IMR-90 (cell line): ENCODE measurements at regions not wholly inside any gene's neighbourhood (a gene's known extent, or its start where the extent isn't known, plus 50 kb on each side); places are given as distances from the start of the nearest gene placed in this dataset.

Experiments used
- ATAC-seq: fragments of 200-7000 bp; cut with Tn5 transposase; 2 replicates; pipeline ENCODE4 v1.9.1; 2020; ENCODE audit warnings: low read depth, mild to moderate bottlenecking, moderate library complexity
- BruUV-seq: library from RNA; stranded (reverse); fragments of 400-500 nt; replicated peaks from 2 replicates; lab custom pipeline; 2021; lab: Mats Ljungman, UMichigan
- CTCF ChIA-PET: fragments of 300-600 bp; formaldehyde crosslinking; extraction: SDS; loops from one replicate; lab custom pipeline; 2021; ENCODE audit warnings: antibody characterized with exemption; lab: Yijun Ruan, JAX
- POLR2A ChIA-PET: fragments of 300-600 bp; sonication (Branson Sonifier 250); formaldehyde crosslinking; loops from one replicate; lab custom pipeline; 2022; ENCODE audit warnings: antibody characterized with exemption; ENCODE audit not compliant: unreplicated experiment; lab: Charles Lee
- DNase-seq: peaks from one replicate; pipeline ENCODE4 v3.0.0; 2013
- H2AFZ ChIP-seq: replicated peaks from 2 replicates; pipeline ENCODE3; 2013; ENCODE audit warnings: low read length, mild to moderate bottlenecking; ENCODE audit not compliant: poor library complexity
- H2AK5ac ChIP-seq: 2 replicates; pipeline ENCODE4 v1.6.1; 2013; ENCODE audit warnings: low read depth, low read length, inconsistent platforms
- H2AK9ac ChIP-seq: replicated peaks from 2 replicates; pipeline ENCODE3; 2013; ENCODE audit warnings: mild to moderate bottlenecking, low read depth, low read length, moderate library complexity; ENCODE audit not compliant: poor library complexity
- H2BK120ac ChIP-seq: 2 replicates; pipeline ENCODE4 v1.6.1; 2013; ENCODE audit warnings: low read depth, low read length, inconsistent platforms
- H2BK15ac ChIP-seq: 3 replicates; pipeline ENCODE4 v1.6.1; 2013; ENCODE audit warnings: low read depth, low read length, inconsistent platforms
- H2BK20ac ChIP-seq: 2 replicates; pipeline ENCODE4 v1.6.1; 2013; ENCODE audit warnings: low read depth, mild to moderate bottlenecking, inconsistent platforms, low read length, moderate library complexity
- H2BK5ac ChIP-seq: 2 replicates; pipeline ENCODE4 v1.6.1; 2013; ENCODE audit warnings: mild to moderate bottlenecking, low read depth, low read length, inconsistent platforms; ENCODE audit not compliant: poor library complexity, severe bottlenecking
- H3K14ac ChIP-seq: replicated peaks from 2 replicates; pipeline ENCODE4 v1.6.1; 2013; ENCODE audit warnings: low read depth, low read length, inconsistent platforms
- H3K18ac ChIP-seq: 2 replicates; pipeline ENCODE4 v1.6.1; 2013; ENCODE audit warnings: low read depth, low read length, control low read depth
- H3K23ac ChIP-seq: 2 replicates; pipeline ENCODE4 v1.6.1; 2013; ENCODE audit warnings: low read depth, low read length, inconsistent platforms
- H3K27ac ChIP-seq: 2 replicates; pipeline ENCODE4 v1.5.1; 2013; ENCODE audit warnings: mild to moderate bottlenecking, control low read depth, low read length; ENCODE audit not compliant: insufficient read depth
- H3K27me3 ChIP-seq: 2 replicates; pipeline ENCODE4 v1.6.1; 2013; ENCODE audit warnings: low read length; ENCODE audit not compliant: control insufficient read depth, insufficient read depth
- H3K36me3 ChIP-seq: 2 replicates; pipeline ENCODE4 v1.6.1; 2013; ENCODE audit warnings: low read length, mixed read lengths; ENCODE audit not compliant: control insufficient read depth, insufficient read depth
- H3K4ac ChIP-seq: 2 replicates; pipeline ENCODE4 v1.6.1; 2013; ENCODE audit warnings: low read depth, low read length, inconsistent platforms
- H3K4me1 ChIP-seq: 2 replicates; pipeline ENCODE4 v1.6.1; 2013; ENCODE audit warnings: low read length, mixed read lengths; ENCODE audit not compliant: control insufficient read depth, insufficient read depth
- H3K4me2 ChIP-seq: 2 replicates; pipeline ENCODE4 v1.6.1; 2013; ENCODE audit warnings: low read depth, mild to moderate bottlenecking, control low read depth, low read length, moderate library complexity
- H3K4me3 ChIP-seq: 2 replicates; pipeline ENCODE4 v1.5.1; 2013; ENCODE audit warnings: low read depth, mild to moderate bottlenecking, control low read depth, low read length, moderate library complexity; ENCODE audit not compliant: insufficient read depth
- H3K56ac ChIP-seq: 2 replicates; pipeline ENCODE4 v1.6.1; 2013; ENCODE audit warnings: low read length, inconsistent platforms; ENCODE audit not compliant: insufficient read depth; ENCODE audit errors: extremely low read depth
- H3K79me1 ChIP-seq, 2 experiments: 2 replicates each; pipeline ENCODE4 v1.6.1; 2013; ENCODE audit warnings: low read length in 2 of 2, inconsistent platforms in 1 of 2, low read depth in 1 of 2
- H3K9ac ChIP-seq: 2 replicates; pipeline ENCODE4 v1.6.1; 2013; ENCODE audit warnings: low read depth, low read length, control low read depth
- H3K9me1 ChIP-seq: 2 replicates; pipeline ENCODE4 v1.6.1; 2013; ENCODE audit warnings: low read length, inconsistent platforms; ENCODE audit not compliant: insufficient read depth
- H3K9me3 ChIP-seq: 2 replicates; pipeline ENCODE4 v1.6.1; 2013; ENCODE audit warnings: low read length; ENCODE audit not compliant: control insufficient read depth, insufficient read depth
- H4K20me1 ChIP-seq: 2 replicates; pipeline ENCODE4 v1.6.1; 2013; ENCODE audit warnings: low read length, inconsistent platforms; ENCODE audit not compliant: insufficient read depth
- H4K5ac ChIP-seq: 2 replicates; pipeline ENCODE4 v1.6.1; 2013; ENCODE audit warnings: mild to moderate bottlenecking, low read depth, low read length, control low read depth
- H4K8ac ChIP-seq, 2 experiments: 2 replicates each; pipeline ENCODE4 v1.6.1; 2013; ENCODE audit warnings: low read depth in 2 of 2, low read length in 2 of 2, control low read depth in 1 of 2, inconsistent platforms in 1 of 2
- H4K91ac ChIP-seq: 2 replicates; pipeline ENCODE4 v1.6.1; 2013; ENCODE audit warnings: low read depth, low read length, inconsistent platforms; ENCODE audit not compliant: insufficient read depth
- BHLHE40 ChIP-seq: fragments of 150-350 bp; IDR thresholded peaks from 2 replicates; pipeline ENCODE4 v1.6.1; 2016; ENCODE audit warnings: mild to moderate bottlenecking, low read depth, low read length
- CEBPB ChIP-seq: IDR thresholded peaks from 2 replicates; pipeline ENCODE4 v1.6.1; 2012; ENCODE audit warnings: low read depth, low read length, improper control_type of control experiment
- CHD1 ChIP-seq: IDR thresholded peaks from 2 replicates; pipeline ENCODE4 v1.6.1; 2012; ENCODE audit warnings: low read depth, low read length, improper control_type of control experiment
- CTCF ChIP-seq: conservative IDR thresholded peaks from 2 replicates; pipeline ENCODE4 v1.5.1; 2012; ENCODE audit warnings: mild to moderate bottlenecking, low read depth, low read length, improper control_type of control experiment
- FOS ChIP-seq: fragments of 150-350 bp; IDR thresholded peaks from 2 replicates; pipeline ENCODE4 v1.6.1; 2016; ENCODE audit warnings: low read depth, low read length
- MAFK ChIP-seq: IDR thresholded peaks from 2 replicates; pipeline ENCODE4 v1.6.1; 2012; ENCODE audit warnings: low read depth, low read length, improper control_type of control experiment
- MAZ ChIP-seq: IDR thresholded peaks from 2 replicates; pipeline ENCODE4 v1.6.1; 2012; ENCODE audit warnings: low read depth, mild to moderate bottlenecking, low read length, improper control_type of control experiment, moderate library complexity, borderline replicate concordance
- MXI1 ChIP-seq: IDR thresholded peaks from 2 replicates; pipeline ENCODE4 v1.6.1; 2012; ENCODE audit warnings: low read depth, mild to moderate bottlenecking, low read length, moderate library complexity, borderline replicate concordance
- NFE2L2 ChIP-seq: fragments of 150-350 bp; IDR thresholded peaks from 2 replicates; pipeline ENCODE4 v1.6.1; 2016; ENCODE audit warnings: low read depth, mild to moderate bottlenecking, low read length
- POLR2A ChIP-seq: IDR thresholded peaks from 2 replicates; pipeline ENCODE4 v1.6.1; 2012; ENCODE audit warnings: mild to moderate bottlenecking, low read depth, low read length
- RAD21 ChIP-seq: IDR thresholded peaks from 2 replicates; pipeline ENCODE4 v1.6.1; 2012; ENCODE audit warnings: low read length, improper control_type of control experiment
- RCOR1 ChIP-seq: IDR thresholded peaks from 2 replicates; pipeline ENCODE4 v1.6.1; 2012; ENCODE audit warnings: mild to moderate bottlenecking, low read length, improper control_type of control experiment; ENCODE audit not compliant: insufficient replicate concordance
- RFX5 ChIP-seq: IDR thresholded peaks from 2 replicates; pipeline ENCODE4 v1.8.0; 2012; ENCODE audit warnings: low read depth, mild to moderate bottlenecking, low read length, moderate library complexity
- SMC3 ChIP-seq: fragments of 150-350 bp; IDR thresholded peaks from 2 replicates; pipeline ENCODE4 v1.6.1; 2016; ENCODE audit warnings: low read depth, mild to moderate bottlenecking, antibody characterized with exemption, low read length, moderate library complexity
- WGBS, 2 experiments: methylation state at CpG; one replicate each; pipeline versions ENCODE4 v1.1.5 to v1.1.7; 2013; ENCODE audit warnings: missing lambda C conversion rate in 2 of 2; ENCODE audit not compliant: insufficient read length in 1 of 2; ENCODE audit errors: extremely low coverage in 2 of 2; 5-methylcytosine and 5-hydroxymethylcytosine counted together
- dilution Hi-C: fragments of 300-500 bp; cut with HindIII; formaldehyde crosslinking; loops from one replicate; pipeline ENCODE4 v1.14.3; 2018; ENCODE audit warnings: low sequenced_read_pairs; ENCODE audit not compliant: unreplicated experiment
- in situ Hi-C: fragments of 300-500 bp; cut with MboI; formaldehyde crosslinking; loops from 3 replicates; pipeline ENCODE4 v1.14.3; 2019; ENCODE audit warnings: low sequenced_read_pairs, inconsistent platforms, mixed read lengths
- intact Hi-C: fragments of 100-400 bp; cut with micrococcal nuclease; formaldehyde crosslinking; loops from 2 replicates; pipeline ENCODE4 v1.10.0; 2022
- TF ChIP-seq, protein P1 (sequence below): fragments of 150-350 bp; IDR thresholded peaks from 2 replicates; pipeline ENCODE4 v1.6.1; 2016; ENCODE audit warnings: low read depth, mild to moderate bottlenecking, low read length, moderate library complexity, borderline replicate concordance
- TF ChIP-seq, protein P2 (sequence below): fragments of 150-350 bp; IDR thresholded peaks from 2 replicates; pipeline ENCODE4 v1.6.1; 2017; ENCODE audit warnings: mild to moderate bottlenecking, antibody characterized with exemption, low read length, low read depth

GRCh38 chr2:175633227-175633626 lies 368.8 kb downstream of the LNPK start:
- no TSS peak for BruUV-seq
- H2AK5ac ChIP-seq: no peak overlapping the region
- no peak overlapping the region for H3K23ac ChIP-seq
- no peaks in the 10 kb centered on the region for H3K9me1 ChIP-seq
- no peaks in the 10 kb centered on the region for H3K9me3 ChIP-seq
- no peak overlapping the region for H3K14ac ChIP-seq
- H3K4ac ChIP-seq: no peak overlapping the region
- H3K9ac ChIP-seq: no peak overlapping the region
- no peak overlapping the region for H3K18ac ChIP-seq
- no peak overlapping the region for H2BK15ac ChIP-seq
- no peak overlapping the region for H2AFZ ChIP-seq
- no peak overlapping the region for H3K27ac ChIP-seq
- no peak overlapping the region for H3K56ac ChIP-seq
- TF ChIP-seq MXI1 (no peak), MAFK (no peak), RFX5 (no peak), CTCF (no peak), CHD1 (no peak), FOS (no peak), RCOR1 (no peak), NFE2L2 (no peak), RAD21 (no peak), MAZ (no peak), POLR2A (no peak), CEBPB (no peak), SMC3 (no peak), BHLHE40 (no peak)
- TF ChIP-seq, protein P1, sequence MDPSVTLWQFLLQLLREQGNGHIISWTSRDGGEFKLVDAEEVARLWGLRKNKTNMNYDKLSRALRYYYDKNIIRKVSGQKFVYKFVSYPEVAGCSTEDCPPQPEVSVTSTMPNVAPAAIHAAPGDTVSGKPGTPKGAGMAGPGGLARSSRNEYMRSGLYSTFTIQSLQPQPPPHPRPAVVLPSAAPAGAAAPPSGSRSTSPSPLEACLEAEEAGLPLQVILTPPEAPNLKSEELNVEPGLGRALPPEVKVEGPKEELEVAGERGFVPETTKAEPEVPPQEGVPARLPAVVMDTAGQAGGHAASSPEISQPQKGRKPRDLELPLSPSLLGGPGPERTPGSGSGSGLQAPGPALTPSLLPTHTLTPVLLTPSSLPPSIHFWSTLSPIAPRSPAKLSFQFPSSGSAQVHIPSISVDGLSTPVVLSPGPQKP: no peak
- TF ChIP-seq, protein P2, sequence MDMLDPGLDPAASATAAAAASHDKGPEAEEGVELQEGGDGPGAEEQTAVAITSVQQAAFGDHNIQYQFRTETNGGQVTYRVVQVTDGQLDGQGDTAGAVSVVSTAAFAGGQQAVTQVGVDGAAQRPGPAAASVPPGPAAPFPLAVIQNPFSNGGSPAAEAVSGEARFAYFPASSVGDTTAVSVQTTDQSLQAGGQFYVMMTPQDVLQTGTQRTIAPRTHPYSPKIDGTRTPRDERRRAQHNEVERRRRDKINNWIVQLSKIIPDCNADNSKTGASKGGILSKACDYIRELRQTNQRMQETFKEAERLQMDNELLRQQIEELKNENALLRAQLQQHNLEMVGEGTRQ: no peak
- no peak overlapping the region for H2BK20ac ChIP-seq
- intact Hi-C loops (no loop called here), dilution Hi-C loops (no loop called here), in situ Hi-C loops (no loop called here)
- ATAC-seq: no peak
- H3K4me2 ChIP-seq: no peak overlapping the region
- no peaks in the 10 kb centered on the region for H4K20me1 ChIP-seq
- H3K4me1 ChIP-seq: no peaks in the 10 kb centered on the region
- ChIA-PET CTCF (no interaction called here), POLR2A (no interaction called here)
- H4K91ac ChIP-seq: no peak overlapping the region
- no peak for DNase-seq
- H3K4me3 ChIP-seq: no peak overlapping the region
- no peak overlapping the region for H4K5ac ChIP-seq
- no peak overlapping the region for H4K8ac ChIP-seq
- no peaks in the 10 kb centered on the region for H3K27me3 ChIP-seq
- no peaks in the 10 kb centered on the region for H3K79me1 ChIP-seq
- H3K36me3 ChIP-seq: no peaks in the 10 kb centered on the region
- no peak overlapping the region for H2BK5ac ChIP-seq
- WGBS, 2 experiments: no CpG with 5 or more reads among the region's 2 CpGs
- H2AK9ac ChIP-seq: no peak overlapping the region
- H2BK120ac ChIP-seq: no peak overlapping the region
